C1 segment of cervical spinal cord (tissue), 14 donors: ENCODE measurements at regions not wholly inside any gene's neighbourhood (a gene's known extent, or its start where the extent isn't known, plus 50 kb on each side); places are given as distances from the start of the nearest gene placed in this dataset.
"Not testable (repeated sequence)": the region's sequence is repeated elsewhere in the genome, so short reads cannot be mapped to it uniquely, and the experiment has no call there.

Source experiments
- DNase-seq, 14 donors: peaks; one replicate each; lab custom pipeline; 2025; lab: John Stamatoyannopoulos, UW

- DNase-seq, result no peak
These were observed 630.9 kb upstream of the FAM98A start for GRCh38 chr2:34229998-34230397.

DNA sequence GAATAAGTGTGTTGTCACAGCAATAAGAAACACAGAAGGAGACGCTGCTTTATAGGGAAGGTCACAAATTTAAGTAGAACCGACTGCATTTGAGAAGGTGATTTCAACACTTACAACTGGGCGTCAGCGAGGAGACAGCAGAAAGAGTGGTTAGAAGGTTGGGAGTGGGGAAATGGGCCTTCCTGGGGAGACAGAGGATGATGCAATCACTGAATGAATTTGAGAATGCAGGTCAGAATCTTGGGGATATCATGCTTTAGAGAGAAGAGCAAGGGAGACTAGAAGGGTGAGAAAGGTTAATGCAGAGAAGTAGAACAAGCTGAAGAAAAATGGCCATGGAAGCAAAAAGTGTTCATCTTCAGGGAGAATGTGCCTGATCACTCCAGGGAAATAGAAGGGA is 616.1 kb upstream of the FAM98A start:
- DNase-seq, result no peak

GRCh38 chr2:34210382-34210781 is 611.3 kb upstream of the FAM98A start:
- DNase-seq, result not testable (repeated sequence)

DNA sequence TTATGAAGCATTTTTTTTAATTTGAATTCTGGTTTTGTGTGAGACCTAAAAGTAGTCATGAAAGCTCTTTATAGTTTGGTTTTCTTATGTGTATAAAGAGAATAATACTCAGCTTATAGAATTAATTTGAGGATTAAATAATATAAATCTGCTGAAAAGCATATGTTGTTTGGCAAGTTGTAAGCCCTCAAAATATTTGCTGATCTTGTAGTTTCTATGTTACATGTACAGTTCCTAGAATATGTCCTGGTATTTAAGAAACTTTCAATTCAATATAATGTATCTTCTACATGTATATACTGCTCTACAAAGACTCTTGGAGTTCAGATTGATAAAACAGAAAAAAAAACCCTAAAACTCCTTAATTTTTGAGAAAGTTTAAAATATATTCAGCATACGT is 605.5 kb upstream of the FAM98A start:
- no peak for DNase-seq

GRCh38 chr2:34201099-34201498 is 602.0 kb upstream of the FAM98A start:
- DNase-seq, result no peak

DNA sequence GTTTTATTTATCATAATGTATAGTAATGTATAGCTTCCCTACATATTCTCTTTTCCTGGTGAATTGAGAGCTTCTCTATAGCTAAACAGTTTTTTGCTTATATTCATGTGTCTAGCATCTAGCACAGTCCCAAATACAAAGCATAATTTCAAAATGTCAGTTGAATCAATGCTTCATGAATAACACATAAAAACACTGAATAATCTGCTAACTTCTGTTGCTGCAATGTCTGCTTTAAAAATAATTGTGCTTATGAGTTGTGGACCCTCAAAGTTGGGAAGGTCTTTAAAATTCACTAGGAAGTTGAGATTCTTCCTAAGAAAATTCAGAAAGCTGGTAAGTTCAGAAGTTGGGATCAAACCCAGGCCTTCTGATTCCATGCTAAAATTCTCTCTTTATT is 600.9 kb upstream of the FAM98A start:
- DNase-seq, result no peak

- no peak for DNase-seq
These were observed 594.1 kb upstream of the FAM98A start for GRCh38 chr2:34193164-34193563.

DNA sequence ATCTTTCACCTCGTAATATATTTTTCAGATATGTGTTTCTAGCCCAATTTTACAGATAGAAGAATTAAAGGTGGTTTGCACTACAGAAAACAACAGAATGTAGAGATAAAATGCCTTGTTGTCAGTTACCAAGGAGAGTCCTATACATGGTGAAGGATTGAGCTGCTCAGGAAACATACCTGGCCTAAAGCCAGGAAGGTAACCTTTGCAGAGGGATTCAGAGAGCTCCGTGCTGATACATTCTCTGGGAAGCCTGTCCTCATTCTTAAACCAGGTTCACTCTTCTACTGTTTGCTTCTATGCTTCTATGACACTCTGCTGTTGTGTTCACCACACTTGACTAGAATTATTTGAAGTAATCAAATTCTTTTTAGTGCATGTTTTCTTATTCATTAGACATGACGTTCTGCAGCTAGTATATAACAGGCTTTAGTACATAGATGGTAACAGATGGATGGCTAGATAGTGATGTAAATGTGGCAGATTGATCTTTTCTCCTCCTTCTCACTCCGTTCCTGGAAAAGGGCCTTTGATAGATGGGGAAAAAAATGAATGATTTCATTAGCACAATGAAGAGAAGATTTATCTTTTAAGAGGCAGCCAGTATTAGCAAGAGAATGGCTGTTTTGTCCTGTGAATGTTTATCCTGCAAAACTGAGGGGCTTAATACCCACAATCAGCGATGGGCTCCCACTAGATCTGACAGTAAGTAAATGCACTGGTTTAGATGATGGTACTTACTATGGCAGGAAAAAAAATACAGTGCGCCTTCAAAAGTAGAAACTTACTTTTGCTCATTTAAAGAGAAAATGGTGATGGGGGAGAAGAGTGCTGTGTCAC is 589.6 kb upstream of the FAM98A start:
- peak in 1 of 14 donors; percentile 2 for DNase-seq

DNA sequence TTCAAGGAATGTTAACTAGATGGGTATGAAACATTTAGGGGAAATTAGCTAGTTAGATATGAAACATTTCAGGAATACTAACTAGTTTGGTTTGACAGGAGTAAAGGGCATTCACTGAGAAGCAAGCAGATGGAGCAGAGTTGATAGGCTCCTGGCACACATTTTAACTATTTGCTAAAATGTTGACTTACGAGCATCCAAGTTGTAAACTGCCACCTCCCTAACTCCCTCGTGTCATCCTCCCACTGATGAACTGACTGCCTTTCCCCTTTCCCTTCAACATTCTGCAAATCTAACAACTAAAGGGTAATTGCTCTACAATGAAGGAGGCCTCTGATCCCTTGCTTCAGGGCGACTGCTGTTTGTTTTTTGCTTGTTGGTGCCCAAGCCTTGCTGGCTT is 580.4 kb upstream of the FAM98A start:
- DNase-seq, result no peak

GRCh38 chr2:34178482-34178881 is 579.4 kb upstream of the FAM98A start:
- no peak for DNase-seq

- no peak for DNase-seq
These were observed 577.6 kb upstream of the FAM98A start for GRCh38 chr2:34176693-34177092.

DNA sequence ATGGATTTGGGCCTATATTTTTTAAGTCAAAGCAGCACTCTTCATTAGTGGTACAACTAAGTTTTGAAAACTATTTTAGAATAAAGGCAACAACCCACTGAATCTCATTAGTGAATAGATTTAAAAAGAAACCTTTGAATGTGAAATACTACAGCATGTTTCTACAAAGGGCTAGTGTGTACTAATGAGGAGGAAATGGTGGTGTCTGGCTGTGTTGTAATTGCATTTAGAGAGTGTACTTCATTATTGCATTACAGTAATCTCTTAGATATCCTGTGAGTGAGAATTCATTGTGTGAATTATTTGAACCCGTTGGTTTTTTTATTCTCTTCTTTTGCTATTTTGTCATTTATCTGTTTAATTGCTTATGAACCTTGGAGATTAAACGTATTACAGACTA is 575.4 kb upstream of the FAM98A start:
- no peak for DNase-seq

- no peak for DNase-seq
These were observed 563.1 kb upstream of the FAM98A start for GRCh38 chr2:34162231-34162630.

GRCh38 chr2:34161549-34161948 is 562.5 kb upstream of the FAM98A start:
- no peak for DNase-seq

DNA sequence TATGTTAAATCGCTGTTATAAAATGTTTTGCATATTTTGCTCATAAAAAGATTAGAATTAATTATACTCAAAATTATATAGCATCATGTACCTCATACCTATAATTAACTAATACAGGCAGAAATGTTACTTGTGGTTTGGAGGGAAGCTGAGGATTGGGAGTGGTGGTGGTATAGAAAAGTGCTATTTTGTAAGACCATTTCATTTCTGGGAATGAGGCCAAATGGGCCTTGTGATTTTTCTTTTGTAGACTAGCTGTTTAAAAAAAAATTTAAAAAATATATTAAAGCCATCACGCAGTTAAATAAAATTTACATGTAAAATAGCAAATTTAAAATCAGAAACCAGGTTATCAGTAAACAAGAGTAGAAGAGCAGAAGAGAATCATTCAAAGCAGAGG is 560.8 kb upstream of the FAM98A start:
- no peak for DNase-seq

DNA sequence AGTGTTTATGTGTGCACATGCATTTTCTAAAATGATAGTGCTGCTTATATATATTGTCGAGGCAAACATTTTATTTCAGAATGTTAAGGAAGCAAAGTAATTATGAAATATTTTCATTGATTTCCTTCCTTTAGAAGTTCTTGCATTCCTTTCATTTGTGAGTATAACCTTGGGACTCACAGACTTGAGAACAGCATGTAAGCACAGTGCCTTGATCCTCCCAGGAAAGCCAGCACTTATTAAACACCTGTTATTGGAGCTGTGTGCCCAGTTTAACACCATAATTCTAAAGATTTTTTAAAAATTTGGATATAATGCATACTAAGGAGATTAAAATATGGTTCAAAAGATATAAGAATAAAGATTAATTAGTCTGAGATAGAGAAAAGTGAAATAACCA is 554.4 kb upstream of the FAM98A start:
- no peak for DNase-seq

DNA sequence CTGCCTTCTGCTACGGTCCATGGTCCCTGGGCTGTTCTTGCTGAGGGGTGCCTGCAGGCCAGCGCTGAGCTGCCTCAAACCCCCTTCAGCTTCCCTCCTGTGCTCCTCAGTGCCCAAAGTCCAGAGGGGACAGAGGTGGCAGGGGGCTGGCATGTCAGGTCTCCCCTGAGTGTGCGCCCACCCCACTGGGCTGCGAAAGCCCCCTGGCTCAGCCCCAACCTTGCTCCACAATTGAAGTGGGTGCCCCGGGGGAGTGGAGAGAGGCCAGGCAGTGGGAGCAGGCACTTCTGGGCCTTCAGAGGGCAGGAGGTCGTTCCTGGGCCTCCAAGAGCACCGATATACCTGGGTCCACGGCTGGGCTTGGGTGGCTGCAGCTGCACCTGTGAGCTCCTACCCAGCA is 548.7 kb upstream of the FAM98A start:
- no peak for DNase-seq

GRCh38 chr2:34143149-34143548 is 544.0 kb upstream of the FAM98A start:
- DNase-seq, result no peak

GRCh38 chr2:34142531-34143008 is 543.5 kb upstream of the FAM98A start:
- DNase-seq, result not testable (repeated sequence)

- DNase-seq, result not testable (repeated sequence)
These were observed 534.0 kb upstream of the FAM98A start for GRCh38 chr2:34133065-34133464.

DNA sequence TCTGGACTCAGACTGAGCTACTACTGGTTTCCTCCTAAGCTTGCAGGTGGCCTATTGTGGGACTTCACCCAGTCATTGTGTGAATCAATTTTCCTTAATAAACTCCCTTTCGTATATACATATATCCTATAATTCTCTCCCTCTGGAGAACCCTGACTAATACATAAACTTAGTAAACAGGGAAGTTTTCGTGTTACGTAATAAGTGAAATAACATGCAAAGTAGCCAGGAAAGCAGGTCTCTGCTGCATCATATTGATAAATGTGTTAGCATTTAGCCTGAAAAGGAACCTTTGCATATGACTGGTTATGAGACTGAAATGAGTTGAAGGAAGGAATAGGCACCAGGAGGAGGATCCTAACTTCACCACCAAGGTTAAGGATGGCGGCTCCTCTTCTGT is 527.2 kb upstream of the FAM98A start:
- no peak for DNase-seq

- DNase-seq, result no peak
These were observed 525.1 kb upstream of the FAM98A start for GRCh38 chr2:34123996-34124785.

DNA sequence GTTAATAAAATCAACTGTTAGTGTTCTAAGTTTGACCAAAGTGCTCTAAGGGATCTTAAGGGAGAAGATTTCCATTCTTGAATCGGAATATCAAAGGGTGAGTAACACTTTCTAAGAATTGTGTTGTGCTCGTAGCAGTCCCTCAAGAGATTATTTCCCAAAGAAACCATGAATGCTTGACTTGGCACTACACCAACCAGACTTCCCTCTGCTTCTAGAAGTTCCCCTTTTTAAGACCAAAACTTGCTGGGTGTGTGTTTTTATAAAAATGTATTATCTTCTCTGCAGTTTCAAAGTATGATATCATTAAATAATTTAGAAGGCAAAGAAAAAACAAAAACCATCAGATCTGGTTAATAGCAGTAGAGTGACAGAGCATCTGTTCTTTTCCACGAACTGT is 522.0 kb upstream of the FAM98A start:
- no peak for DNase-seq
